NCI-H1930 (cell line): ENCODE measurements at regions not wholly inside any gene's neighbourhood (a gene's known extent, or its start where the extent isn't known, plus 50 kb on each side); places are given as distances from the start of the nearest gene placed in this dataset.

Experiments used
- DNase-seq, 2 experiments: peaks; one replicate each; lab custom pipeline; 2025; lab: John Stamatoyannopoulos, UW

DNA sequence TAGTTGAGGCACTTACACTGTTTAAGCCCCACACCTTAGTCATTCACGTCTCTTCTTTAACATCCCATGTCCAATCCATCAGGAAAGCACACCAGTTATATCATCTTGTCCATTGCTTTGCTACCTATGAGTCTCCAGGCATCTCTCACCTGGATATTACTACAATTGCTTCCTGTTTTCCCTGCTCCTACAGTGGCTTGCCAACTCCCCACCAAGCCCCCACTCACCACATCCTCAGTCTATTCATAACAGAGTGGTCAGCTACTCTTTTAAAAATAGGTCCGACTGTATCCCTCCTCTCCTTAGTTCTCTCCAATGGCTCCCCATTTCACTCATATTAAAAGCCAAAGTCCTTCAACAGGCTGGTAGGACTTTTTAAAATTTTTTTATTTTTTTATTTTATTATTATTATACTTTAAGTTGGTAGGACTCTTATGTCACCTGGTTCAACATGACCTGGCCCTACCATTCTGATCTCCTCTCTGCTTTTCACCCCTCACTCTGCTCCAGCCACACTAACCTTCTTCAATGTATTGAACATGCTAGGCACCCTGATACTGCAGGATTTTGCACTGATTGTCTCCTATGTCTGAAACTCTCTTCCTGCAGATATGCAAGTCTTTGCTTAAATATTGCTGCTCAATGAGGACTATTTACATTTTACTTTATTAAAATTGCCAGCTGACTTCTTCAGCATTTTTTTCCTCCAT lies 253.2 kb downstream of the CYRIA start:
- no peak for DNase-seq

DNA sequence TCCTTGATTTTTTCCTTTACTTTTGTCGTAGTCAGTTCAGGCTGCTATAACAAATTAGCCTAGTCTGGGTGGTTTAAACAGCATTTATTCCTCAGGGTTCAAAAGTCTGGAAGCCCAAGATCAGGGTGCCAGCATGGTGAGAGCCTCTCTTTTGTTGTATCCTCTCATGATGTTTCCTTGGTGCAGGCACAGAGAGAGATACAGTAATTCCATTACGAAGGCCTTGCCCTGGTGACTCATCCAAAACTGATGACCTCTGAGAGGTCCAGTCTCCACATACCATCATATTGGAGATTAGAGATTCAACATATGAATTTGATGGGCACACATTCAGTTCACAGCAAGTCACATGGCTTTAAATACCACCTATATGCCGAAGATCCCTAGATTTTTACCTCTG lies 253.8 kb downstream of the CYRIA start:
- DNase-seq, result no peak

DNA sequence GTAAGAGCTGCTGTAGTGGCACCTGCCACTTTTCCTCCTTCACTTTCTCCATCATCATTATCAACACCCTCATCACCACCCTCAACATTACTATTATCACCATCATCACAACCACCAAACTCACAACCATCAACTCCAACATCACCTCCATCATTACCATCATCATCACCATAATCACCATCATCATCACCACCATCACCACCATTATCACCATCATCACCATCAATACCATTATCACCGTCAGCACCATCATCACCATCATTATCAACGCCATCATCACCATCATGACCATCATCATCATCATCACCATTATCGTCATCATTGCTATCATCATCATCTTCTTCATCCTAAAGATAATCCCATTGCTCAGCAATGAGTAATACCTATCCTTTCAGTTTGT lies 255.8 kb downstream of the CYRIA start:
- DNase-seq, result no peak

DNA sequence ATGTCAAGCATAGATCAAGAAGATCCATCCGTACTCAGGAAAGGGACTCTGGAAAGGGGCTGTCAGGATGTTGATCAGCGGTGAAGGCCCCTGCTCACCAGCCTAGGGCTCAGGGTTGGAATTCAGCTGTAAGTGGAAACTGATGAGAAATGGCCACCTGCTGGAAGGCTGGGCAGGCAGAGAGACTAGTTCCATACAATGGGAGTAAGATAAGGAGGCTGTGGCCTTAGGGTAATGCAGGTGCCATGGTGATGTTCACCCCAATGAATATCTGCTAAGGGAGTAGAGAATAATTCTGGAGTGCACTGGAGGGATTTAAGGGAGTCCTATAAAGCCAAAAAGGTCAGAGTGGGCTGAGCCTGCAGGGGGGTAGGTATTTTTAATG lies 256.6 kb downstream of the CYRIA start:
- no peak for DNase-seq

DNA sequence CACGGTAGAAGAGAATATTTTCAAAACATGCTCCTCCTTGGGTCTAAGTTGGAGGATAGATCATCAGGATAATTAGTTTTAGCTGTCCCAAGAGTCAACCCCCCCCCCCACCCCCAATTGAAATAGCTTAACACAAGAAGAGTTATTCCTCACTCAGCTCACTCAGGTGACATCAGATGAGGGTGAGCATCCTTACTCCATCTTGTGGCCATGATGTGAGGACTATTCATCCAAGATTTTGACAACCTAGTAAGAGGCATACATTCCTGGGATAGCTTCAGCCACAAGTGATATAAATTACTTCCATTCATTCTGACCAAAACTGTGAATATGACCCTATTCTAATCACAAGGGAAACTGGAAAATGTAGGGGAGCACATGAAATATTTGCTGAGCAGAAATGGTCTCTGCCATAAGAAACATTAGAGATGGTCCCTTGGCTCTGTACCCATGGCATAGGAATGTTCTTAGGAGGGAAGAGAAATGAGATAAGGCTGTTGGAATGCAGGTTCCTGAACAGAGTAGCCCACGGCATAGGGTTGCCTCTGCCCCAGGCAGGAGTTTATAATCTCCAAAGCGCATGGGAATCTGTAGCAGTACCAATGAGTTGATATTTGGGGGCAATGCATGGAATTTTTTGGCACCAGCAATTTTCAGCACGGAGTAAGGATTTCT lies 257.2 kb downstream of the CYRIA start:
- DNase-seq, result no peak

DNA sequence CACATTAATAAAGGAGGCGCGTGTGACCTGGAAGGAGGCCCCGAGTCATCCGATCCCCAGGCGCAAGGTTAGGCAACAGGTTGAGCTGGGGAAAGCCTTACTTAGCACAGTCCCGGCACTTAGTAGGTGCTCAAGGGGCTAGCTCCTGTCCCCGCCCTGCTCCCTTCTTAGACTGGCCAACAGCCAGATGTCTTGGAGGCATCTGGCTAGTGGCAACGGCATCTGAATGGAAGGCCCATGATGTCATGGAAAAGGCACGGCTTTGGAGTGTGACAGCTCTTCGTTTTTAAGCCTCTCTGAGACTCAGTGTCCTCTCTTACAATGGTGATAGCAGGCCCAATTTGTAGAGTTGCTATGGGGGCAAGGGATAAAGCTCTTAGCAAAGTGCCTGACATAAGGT lies 258.3 kb downstream of the CYRIA start:
- no peak for DNase-seq

DNA sequence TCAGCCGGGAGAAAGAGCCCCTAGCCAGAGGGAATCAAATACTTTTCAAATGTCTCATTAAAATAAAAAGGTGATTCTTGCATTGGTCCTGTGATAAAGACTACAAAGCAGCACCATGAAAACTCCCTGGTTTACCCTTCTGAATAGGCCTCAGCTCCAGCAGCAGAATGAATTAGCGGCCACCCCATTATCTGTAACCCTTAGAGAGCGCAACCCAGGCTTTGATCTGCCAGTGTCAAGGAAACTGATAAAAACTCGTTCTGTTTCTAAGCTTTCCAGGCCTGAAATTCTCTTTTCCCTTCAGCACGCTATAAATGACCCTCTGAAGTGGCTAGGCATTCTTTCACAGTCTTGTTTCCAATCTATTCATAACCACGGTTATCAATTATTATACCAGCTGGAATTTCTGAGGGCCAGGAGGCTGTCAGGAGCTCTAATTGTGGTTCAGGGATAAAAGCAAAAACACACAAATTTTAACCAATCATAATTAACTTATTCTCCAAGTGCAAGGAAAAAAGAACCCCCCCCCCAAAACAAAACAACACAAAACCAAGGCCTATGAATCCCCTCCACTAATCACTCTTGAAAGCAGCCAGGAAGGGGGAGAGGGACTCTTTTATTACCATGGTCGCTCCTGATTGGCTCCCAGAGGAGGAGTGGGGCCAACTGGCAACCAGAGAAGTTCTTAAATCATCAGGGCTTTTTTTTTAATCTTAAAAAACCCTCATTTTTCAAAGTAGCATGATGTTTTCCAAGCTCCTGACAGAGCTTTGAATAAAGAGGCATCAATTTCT lies 258.9 kb downstream of the CYRIA start:
- DNase-seq, result no peak

DNA sequence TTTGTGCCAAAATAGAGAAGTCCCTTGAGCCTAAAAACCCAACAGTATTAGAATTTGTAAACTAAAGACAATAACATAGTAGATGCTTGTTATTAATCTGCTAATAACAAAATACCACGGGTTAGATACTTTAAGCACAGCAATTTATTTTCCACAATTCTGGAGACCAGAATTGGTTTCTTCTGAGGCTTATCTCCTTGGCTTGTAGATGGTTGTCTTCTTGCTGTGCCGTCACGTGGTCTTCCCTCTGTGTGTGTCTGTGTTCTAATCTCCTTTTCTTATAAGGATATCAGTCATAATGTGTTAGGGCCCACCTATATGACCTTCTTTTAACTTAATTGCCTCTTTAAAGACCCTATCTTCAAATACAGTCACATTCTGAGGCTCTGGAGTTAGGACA lies 260.1 kb downstream of the CYRIA start:
- DNase-seq, result no peak

DNA sequence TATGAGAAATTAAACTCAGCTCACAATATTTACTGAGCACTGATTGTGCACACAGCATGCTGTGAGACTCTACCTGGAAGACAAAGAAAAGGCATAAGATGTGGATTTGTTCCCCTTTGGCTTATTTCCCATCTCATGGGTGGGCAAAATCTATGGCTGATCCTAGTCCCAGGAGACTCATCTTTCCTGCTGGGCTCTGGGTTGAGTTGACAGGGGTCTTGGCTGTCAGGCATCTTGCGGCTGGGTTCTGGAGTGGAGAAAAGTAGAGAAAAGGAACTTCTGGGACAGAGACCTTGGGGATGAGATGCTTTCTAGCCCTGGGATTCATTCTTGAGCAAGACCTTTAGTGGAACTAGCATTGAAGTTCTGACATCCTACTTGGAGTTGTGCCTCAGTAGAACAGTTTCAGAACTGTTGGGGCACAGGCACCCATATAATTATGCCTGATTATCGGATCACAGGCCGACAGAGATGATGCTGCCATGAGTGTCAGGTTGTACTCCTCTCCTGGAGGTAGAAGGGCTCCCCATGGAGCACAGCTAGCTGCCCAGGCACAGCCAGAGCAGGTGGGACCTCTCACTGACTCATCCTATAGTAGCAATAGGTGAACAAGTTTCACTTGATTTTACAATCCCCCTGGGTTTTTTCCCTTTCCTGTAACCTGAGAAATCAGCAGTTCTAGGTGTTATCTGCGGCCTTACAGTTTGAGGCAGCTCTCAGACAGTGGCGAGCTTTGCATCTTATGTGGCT lies 260.9 kb downstream of the CYRIA start:
- DNase-seq, result no peak

DNA sequence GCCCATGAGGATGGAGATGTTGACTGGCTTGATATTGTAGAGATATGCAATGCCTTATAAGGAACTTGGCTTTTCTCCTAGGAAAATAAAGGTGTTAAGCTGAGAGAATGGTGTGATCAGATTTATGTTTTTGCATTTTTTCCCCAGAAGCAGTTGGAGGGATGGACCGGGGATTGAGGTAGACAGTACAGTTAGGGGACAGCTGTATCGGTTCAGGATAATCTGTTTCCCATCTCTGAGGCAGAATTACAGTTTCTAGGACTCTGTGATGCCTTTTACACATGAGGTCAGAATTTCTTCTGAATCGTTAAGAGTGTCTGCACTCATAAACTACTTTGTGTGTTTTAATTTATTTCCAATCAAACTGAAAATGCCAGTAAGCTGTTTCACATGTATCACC lies 261.5 kb downstream of the CYRIA start:
- no peak for DNase-seq

DNA sequence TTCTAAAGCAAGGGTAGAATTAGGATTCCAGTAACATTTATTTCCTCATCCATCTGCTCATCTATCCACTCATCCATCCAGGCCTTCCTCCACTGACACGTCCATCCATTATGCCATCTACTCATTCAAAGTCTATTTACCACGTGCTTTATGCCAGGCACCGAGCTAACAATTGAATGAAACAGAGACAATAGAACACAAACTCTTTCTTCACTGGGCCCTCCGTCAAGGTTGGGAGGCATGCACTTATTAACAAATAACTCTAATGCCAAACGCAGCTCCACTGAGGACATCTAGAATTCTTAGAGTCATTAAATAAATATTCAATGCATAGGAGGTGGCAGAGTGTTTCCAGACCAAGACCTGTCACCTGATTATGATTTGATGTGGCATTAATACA lies 262.7 kb downstream of the CYRIA start:
- no peak for DNase-seq

DNA sequence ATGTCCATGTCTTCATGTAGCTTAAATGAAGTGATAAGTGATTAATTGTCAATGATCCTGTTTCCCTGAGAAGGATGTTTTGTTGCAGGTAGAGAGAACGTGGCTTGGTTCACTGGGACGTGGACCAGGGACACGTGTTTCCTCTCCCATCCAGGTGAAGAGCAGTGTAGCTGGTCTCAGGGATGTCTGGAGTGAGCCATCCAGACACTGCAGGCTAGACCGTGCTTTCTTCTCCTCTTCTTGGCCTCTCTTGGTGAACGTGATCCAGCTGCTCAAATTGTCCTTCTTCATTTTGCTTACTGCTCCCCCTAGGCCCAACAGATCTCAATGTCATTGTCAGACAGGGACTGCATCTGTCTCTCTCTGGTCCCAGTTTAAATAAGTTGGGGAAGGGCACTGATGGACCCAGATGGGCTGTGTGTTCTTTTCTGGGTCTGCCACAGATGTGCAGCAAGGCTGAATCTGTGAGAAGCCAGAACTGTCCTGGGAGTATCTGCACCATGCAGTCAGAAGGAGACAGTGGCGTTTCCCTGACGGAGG lies 263.8 kb downstream of the CYRIA start:
- DNase-seq, result no peak

DNA sequence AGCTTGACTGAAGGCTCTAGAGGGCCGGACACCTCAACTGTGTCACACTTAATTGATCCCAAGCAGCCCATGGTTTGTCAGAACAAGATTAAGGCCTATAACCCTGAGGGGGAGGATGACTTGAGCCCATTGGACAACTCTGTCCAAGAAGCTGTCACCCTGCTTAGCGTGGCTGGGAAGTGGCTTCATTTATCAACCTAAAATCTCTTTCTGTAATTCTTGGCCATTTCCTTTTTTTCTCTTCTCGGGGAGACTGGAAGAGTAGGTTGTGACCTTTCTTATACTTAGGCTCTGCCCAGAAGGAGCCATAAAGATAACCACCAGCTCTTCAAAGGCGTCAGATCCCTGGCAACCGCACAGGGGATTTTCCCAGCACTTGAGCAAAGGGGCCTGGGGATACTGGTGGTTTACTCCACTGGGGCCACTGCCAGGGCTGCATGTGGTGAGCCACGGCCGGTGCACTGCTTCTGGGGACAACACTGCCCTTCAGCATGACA lies 265.5 kb downstream of the CYRIA start:
- no peak for DNase-seq

DNA sequence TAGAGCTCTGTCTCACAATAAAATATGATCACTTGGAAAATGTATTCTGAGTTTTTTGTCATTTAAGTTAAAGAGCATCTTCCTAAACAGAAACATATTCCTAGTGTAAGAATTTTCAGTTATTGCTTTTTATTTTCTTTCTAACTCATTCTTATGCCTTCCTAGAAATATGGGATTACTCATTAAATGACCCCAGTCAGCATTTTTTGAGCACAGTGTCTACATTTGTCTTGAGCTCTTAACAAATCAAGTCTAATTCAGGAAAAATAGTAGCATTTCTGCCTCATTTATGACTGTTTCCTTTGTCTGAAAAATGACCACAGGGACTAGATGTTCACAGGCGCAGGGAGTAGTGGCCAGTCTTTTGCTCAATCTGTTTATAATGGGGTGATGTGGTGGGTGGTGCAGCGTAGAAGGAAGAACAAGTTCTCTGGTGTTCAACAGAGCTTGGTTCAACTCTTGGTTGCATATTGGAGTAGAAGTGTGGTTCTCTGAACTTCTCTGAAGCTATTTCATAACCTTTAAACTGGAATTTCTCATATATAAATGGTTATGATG lies 267.1 kb downstream of the CYRIA start:
- no peak for DNase-seq

DNA sequence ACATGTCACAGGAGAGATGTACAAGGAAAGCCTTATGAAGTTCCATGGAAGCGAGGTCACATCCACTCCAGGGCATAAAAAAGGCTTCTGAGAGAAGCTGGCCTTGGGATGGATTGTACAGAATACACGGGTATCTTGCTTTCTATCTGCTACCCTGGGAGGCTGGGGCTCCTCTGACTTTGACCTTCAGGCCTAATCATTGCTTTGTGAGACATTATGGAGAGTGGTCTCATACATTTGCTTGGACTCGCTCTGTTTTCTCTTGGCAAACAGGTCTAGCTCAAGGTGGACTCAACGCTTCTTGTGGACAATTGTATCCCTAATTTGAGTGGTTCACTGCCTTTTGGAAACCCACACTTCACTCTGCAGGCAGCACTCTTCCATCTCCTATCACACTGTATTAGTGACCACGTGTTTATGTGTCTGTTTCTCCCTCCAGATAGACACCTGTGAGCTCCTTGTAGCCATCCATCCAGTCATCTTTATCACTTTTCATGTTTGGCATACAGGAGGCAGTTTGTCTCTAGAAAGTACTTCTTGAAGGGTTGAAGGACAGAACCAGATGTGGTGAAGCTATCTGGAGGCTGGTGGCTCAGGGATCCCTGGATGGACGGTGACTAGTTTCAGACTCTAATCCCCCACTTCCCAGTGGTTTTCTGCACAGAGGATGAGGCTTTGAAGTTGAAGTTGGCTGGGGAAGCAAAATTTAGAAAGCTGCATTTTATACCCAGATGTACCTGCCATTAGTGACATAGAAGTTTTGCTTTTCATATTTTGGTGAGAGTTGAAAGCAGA lies 267.8 kb downstream of the CYRIA start:
- DNase-seq, result no peak

DNA sequence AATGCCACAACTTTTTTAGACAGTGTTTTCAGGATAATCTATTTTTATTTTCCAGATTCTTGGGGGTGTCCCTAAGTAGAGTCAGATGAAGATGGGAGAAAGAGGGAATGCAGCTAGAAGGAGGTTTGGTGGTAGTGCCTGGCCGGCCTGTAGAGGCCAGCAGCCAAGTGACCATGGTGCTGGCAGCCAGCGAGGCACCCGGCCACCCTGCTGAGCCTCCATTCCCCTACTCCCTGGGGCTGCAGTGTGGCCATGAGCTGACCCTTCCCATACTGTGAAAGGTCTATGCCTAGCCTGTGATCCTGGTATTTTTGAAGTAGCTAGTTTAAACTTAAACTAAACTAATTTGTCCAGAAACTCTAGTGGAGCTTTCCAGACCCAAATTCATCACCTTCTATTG lies 268.6 kb downstream of the CYRIA start:
- no peak for DNase-seq

DNA sequence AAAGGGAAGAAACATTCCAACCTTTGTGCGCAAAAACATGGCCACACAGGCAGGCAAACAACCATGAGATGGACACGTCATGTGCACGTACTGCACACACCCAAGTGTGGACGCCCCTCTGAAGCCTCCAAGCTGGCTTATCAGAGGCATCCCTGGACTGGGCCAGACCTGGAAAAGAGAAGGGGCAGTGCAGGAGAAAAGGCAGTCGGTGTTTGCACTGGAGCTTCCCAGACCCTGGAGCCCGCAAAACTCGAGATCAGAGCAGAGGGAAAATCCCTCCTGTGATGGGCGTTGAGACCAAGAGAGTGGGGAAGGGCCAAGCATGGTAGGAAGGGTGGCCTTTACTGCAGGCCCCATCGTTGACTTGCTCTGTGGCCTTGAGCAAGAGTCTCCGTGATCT lies 269.5 kb downstream of the CYRIA start:
- no peak for DNase-seq

DNA sequence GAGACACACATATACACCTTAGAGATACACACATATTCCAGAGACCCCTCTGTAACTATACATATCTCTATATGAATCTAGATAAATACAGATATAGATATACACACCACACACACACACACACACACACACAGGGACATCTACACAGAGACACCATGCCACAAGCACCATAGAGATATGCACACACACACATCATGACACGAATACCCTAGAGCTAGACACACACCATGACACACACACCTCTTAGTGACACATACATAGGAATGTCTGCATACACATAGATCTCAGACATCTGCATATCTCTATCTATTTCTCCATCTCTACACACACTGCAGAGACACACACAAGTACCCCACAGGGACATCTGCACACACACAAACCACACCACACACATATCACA lies 270.0 kb downstream of the CYRIA start:
- no peak for DNase-seq

DNA sequence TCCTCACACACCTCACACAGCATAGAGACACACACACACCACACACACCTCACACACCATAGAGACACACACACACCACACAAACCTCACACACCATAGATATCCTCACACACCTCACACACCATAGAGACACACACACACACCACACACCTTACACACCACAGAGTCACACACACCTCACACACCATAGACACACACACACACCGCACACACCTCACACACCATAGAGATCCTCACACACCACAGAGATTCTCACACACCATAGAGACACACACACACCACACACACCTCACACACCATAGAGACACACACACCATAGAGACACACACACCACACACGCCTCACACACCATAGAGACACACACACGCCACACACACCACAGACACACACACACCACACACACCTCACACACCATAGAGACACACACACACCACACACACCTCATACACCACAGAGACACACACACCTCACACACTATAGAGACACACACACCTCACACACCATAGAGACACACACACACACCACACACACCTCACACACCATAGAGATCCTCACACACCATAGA lies 270.6 kb downstream of the CYRIA start:
- no peak for DNase-seq
